BLaER1 (cell line): ENCODE measurements at regions not wholly inside any gene's neighbourhood (a gene's known extent, or its start where the extent isn't known, plus 50 kb on each side); places are given as distances from the start of the nearest gene placed in this dataset.

Experiments used
- H3K27ac ChIP-seq: shearing (Covaris generic); formaldehyde crosslinking; 2 replicates; pipeline ENCODE4 v1.8.1; 2022
- H3K27me3 ChIP-seq: shearing (Covaris generic); formaldehyde crosslinking; 2 replicates; pipeline ENCODE4 v1.8.1; 2022
- H3K36me3 ChIP-seq: shearing (Covaris generic); formaldehyde crosslinking; 2 replicates; pipeline ENCODE4 v1.8.1; 2022
- H3K4me1 ChIP-seq: shearing (Covaris generic); formaldehyde crosslinking; 2 replicates; pipeline ENCODE4 v1.8.1; 2022
- H3K4me2 ChIP-seq: shearing (Covaris generic); formaldehyde crosslinking; 2 replicates; pipeline ENCODE4 v1.8.1; 2022
- H3K4me3 ChIP-seq: shearing (Covaris generic); formaldehyde crosslinking; 2 replicates; pipeline ENCODE4 v1.8.1; 2022
- H3K9ac ChIP-seq: shearing (Covaris generic); formaldehyde crosslinking; 2 replicates; pipeline ENCODE4 v1.8.1; 2022
- H3K9me3 ChIP-seq: shearing (Covaris generic); formaldehyde crosslinking; 2 replicates; pipeline ENCODE4 v1.8.1; 2022
- H4K20me1 ChIP-seq: shearing (Covaris generic); formaldehyde crosslinking; 2 replicates; pipeline ENCODE4 v1.8.1; 2022
- Cebpa-rat ChIP-seq: shearing (Covaris generic); IDR thresholded peaks from 2 replicates; pipeline ENCODE4 v1.8.1; 2022

DNA sequence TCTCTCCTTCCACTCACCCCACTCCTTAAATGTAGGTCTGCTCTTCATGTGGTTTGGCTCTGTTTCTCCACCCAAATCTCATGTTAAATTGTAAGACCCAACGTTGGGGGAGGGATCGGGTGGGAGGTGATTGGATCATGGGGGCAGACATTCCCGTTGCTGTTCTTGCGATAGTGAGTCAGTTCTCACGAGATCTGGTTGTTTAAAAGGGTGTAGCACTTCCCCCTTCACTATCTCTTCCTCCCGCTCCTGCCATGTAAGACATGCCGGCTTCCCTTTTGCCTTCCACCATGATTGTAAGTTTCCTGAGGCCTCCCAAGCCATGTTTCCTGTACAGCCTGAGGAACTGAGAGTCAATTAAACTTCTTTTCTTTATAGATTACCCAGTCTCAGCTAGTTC, 1044.5 kb upstream of the POU3F3 start:
- no peak for TF ChIP-seq Cebpa-rat

DNA sequence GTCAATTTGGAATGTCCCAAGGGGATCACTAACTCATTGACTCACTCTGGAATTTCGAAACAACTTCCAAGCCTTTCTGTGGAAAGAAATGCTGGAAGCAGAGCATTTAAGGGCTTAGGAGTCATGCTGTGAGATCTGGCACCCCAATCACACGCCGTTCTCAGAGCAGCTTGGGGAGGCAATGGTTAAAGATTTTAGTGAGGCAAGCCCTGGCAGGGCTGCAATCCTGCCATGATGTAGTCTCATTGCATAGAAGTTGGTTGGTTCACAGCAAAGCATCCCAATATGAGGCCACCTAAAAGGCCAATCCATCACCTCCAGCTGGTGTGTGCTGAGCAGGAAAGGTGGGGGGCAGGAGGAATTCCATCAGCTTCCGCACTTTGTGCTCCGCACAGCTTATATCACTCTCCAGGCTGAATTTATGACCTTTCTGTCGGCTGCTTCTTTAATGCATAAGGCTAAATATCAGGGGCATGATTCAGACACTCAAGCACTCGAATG, 1043.9 kb upstream of the POU3F3 start:
- no peak overlapping the region for H3K27ac ChIP-seq
- TF ChIP-seq Cebpa-rat = no peak
- H3K36me3 ChIP-seq = no peaks in the 10 kb centered on the region
- no peak overlapping the region for H3K4me3 ChIP-seq
- H3K27me3 ChIP-seq = no peaks in the 10 kb centered on the region
- H4K20me1 ChIP-seq = no peaks in the 10 kb centered on the region
- no peak overlapping the region for H3K9ac ChIP-seq
- no peak overlapping the region for H3K4me2 ChIP-seq
- H3K4me1 ChIP-seq = no peaks in the 10 kb centered on the region
- H3K9me3 ChIP-seq = no peaks in the 10 kb centered on the region

More for the DNA sequence above, 1044.5 kb upstream of the POU3F3 start:
- Histone ChIP-seq H3K4me1 (no peaks in the 10 kb centered on the region), H3K9ac (no peak overlapping the region), H3K9me3 (no peaks in the 10 kb centered on the region), H3K4me2 (no peak overlapping the region), H4K20me1 (no peaks in the 10 kb centered on the region), H3K27me3 (no peaks in the 10 kb centered on the region), H3K4me3 (no peak overlapping the region), H3K36me3 (no peaks in the 10 kb centered on the region), H3K27ac (no peak overlapping the region)

- H3K36me3 ChIP-seq = no peaks in the 10 kb centered on the region
- no peak overlapping the region for H3K4me2 ChIP-seq
- TF ChIP-seq Cebpa-rat = no peak
- H3K4me1 ChIP-seq = no peaks in the 10 kb centered on the region
- no peak overlapping the region for H3K4me3 ChIP-seq
- no peaks in the 10 kb centered on the region for H4K20me1 ChIP-seq
- H3K9me3 ChIP-seq = no peaks in the 10 kb centered on the region
- no peak overlapping the region for H3K9ac ChIP-seq
- no peaks in the 10 kb centered on the region for H3K27me3 ChIP-seq
- no peak overlapping the region for H3K27ac ChIP-seq
Observed at GRCh38 chr2:103810875-103811274, 1043.0 kb upstream of the POU3F3 start.

DNA sequence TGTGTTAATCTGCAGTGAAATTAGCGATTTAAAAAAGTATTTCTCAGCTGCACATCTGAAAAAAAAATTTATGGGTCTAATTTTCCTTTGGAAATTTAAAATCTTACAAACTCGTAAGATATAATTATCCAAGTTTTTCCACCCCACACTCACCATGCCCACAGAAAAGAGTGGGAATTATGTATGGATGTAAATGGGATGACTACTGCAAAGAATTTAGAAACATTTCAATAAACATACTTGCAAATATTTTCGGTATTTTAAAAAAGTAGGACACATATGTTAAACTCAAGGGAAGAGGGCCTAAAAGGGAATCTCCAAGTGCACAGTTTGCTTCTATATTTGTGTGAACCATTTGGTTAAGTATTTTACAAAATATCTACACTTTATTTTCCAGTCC, 1039.9 kb upstream of the POU3F3 start:
- no peak overlapping the region for H3K9ac ChIP-seq
- no peak overlapping the region for H3K4me2 ChIP-seq
- TF ChIP-seq Cebpa-rat = no peak
- H3K36me3 ChIP-seq = no peaks in the 10 kb centered on the region
- no peak overlapping the region for H3K4me3 ChIP-seq
- H3K9me3 ChIP-seq = no peaks in the 10 kb centered on the region
- no peaks in the 10 kb centered on the region for H3K27me3 ChIP-seq
- no peaks in the 10 kb centered on the region for H4K20me1 ChIP-seq
- no peaks in the 10 kb centered on the region for H3K4me1 ChIP-seq
- no peak overlapping the region for H3K27ac ChIP-seq

DNA sequence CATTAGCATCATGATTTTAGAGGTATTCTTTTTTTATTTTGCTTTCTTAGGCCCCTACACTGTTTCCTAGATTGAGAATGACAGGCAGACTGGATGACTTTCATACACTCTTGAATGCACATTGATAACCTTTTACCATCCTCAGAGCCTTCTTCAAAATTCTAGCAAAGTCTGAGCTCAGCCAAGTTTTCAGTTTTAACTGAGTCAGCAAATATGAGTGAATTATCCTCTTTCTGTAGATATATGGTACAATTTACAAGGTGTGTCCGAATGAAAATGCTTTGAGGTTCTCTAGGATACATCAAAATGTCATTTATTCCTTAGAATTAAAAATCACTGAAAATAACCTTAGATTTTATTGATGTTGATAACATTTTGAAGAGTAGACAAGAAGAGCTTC, 1038.2 kb upstream of the POU3F3 start:
- no peaks in the 10 kb centered on the region for H3K36me3 ChIP-seq
- H3K4me3 ChIP-seq = no peak overlapping the region
- H3K9ac ChIP-seq = no peak overlapping the region
- H4K20me1 ChIP-seq = no peaks in the 10 kb centered on the region
- H3K9me3 ChIP-seq = no peaks in the 10 kb centered on the region
- no peaks in the 10 kb centered on the region for H3K27me3 ChIP-seq
- no peak for TF ChIP-seq Cebpa-rat
- H3K4me1 ChIP-seq = no peaks in the 10 kb centered on the region
- H3K4me2 ChIP-seq = no peak overlapping the region
- H3K27ac ChIP-seq = no peak overlapping the region

- no peak for TF ChIP-seq Cebpa-rat
- Histone ChIP-seq H3K27me3 (no peaks in the 10 kb centered on the region), H4K20me1 (no peaks in the 10 kb centered on the region), H3K4me2 (no peak overlapping the region), H3K36me3 (no peaks in the 10 kb centered on the region), H3K27ac (no peak overlapping the region), H3K9ac (no peak overlapping the region), H3K4me3 (no peak overlapping the region), H3K9me3 (no peaks in the 10 kb centered on the region), H3K4me1 (no peaks in the 10 kb centered on the region)
Observed at GRCh38 chr2:103817746-103818145, 1036.2 kb upstream of the POU3F3 start.

- no peaks in the 10 kb centered on the region for H4K20me1 ChIP-seq
- H3K4me2 ChIP-seq = no peak overlapping the region
- H3K27ac ChIP-seq = no peak overlapping the region
- H3K4me1 ChIP-seq = no peaks in the 10 kb centered on the region
- H3K9ac ChIP-seq = no peak overlapping the region
- H3K9me3 ChIP-seq = no peaks in the 10 kb centered on the region
- H3K27me3 ChIP-seq = no peaks in the 10 kb centered on the region
- no peak overlapping the region for H3K4me3 ChIP-seq
- no peak for TF ChIP-seq Cebpa-rat
- H3K36me3 ChIP-seq = no peaks in the 10 kb centered on the region
Observed at GRCh38 chr2:103818176-103818575, 1035.7 kb upstream of the POU3F3 start.

- Histone ChIP-seq H3K27ac (no peak overlapping the region), H3K9me3 (no peaks in the 10 kb centered on the region), H3K4me2 (no peak overlapping the region), H3K27me3 (no peaks in the 10 kb centered on the region), H3K4me3 (no peak overlapping the region), H3K4me1 (no peaks in the 10 kb centered on the region), H4K20me1 (no peaks in the 10 kb centered on the region), H3K36me3 (no peaks in the 10 kb centered on the region), H3K9ac (no peak overlapping the region)
- no peak for TF ChIP-seq Cebpa-rat
Observed at GRCh38 chr2:103819599-103819998, 1034.3 kb upstream of the POU3F3 start.

DNA sequence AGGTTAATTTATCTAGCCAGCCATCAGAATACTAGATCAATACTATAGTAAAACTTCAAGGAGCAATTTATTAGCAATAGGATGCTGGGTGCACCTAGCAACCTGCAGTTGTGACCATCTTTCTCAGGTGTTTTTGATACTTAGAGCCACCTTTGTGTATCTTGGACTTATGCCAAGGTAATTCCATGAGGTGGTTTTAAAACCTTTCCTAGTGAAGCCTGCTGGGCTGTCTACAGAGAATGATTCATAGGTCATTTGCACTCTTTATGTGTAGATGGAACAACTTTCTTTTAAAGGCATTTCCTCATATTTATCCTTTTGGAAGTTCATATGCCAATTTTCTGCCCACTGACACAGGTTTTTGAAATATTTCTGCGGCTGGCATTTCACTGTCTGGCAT, 1030.1 kb upstream of the POU3F3 start:
- H3K36me3 ChIP-seq = no peaks in the 10 kb centered on the region
- no peak for TF ChIP-seq Cebpa-rat
- H3K27me3 ChIP-seq = no peaks in the 10 kb centered on the region
- no peaks in the 10 kb centered on the region for H3K9me3 ChIP-seq
- no peak overlapping the region for H3K4me2 ChIP-seq
- no peaks in the 10 kb centered on the region for H3K4me1 ChIP-seq
- no peak overlapping the region for H3K9ac ChIP-seq
- H3K27ac ChIP-seq = no peak overlapping the region
- no peak overlapping the region for H3K4me3 ChIP-seq
- H4K20me1 ChIP-seq = no peaks in the 10 kb centered on the region

DNA sequence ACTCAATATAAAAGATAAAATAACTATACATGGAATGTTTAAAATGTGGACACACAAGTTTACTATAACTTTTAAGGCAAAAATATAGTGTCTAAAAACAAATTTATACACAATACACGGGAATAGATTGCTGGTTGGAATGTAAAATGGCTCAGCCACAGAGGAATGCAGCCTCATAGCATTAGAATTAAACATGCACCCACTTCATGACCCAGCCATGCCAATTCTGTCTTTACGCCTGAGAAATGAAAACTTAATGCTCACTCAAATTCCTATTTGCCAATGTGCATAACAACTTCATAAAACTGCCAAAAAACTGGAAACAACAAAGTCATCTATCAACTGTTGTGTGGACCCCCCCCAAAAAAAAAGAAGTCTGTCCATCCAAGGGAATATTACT, 1006.6 kb upstream of the POU3F3 start:
- no peak overlapping the region for H3K4me2 ChIP-seq
- H3K9ac ChIP-seq = no peak overlapping the region
- H3K9me3 ChIP-seq = no peaks in the 10 kb centered on the region
- H3K27me3 ChIP-seq = no peaks in the 10 kb centered on the region
- H3K4me3 ChIP-seq = no peak overlapping the region
- no peak overlapping the region for H3K27ac ChIP-seq
- no peaks in the 10 kb centered on the region for H3K4me1 ChIP-seq
- H3K36me3 ChIP-seq = no peaks in the 10 kb centered on the region
- TF ChIP-seq Cebpa-rat = no peak
- H4K20me1 ChIP-seq = no peaks in the 10 kb centered on the region

- H3K4me3 ChIP-seq = no peak overlapping the region
- no peak overlapping the region for H3K27ac ChIP-seq
- H4K20me1 ChIP-seq = no peaks in the 10 kb centered on the region
- no peaks in the 10 kb centered on the region for H3K27me3 ChIP-seq
- no peaks in the 10 kb centered on the region for H3K9me3 ChIP-seq
- no peak for TF ChIP-seq Cebpa-rat
- H3K4me2 ChIP-seq = no peak overlapping the region
- no peaks in the 10 kb centered on the region for H3K4me1 ChIP-seq
- H3K36me3 ChIP-seq = no peaks in the 10 kb centered on the region
- H3K9ac ChIP-seq = no peak overlapping the region
Observed at GRCh38 chr2:103859238-103859637, 994.7 kb upstream of the POU3F3 start.
